Breast epithelium (tissue), 3 donors: ENCODE measurements at regions not wholly inside any gene's neighbourhood (a gene's known extent, or its start where the extent isn't known, plus 50 kb on each side); places are given as distances from the start of the nearest gene placed in this dataset.

Experiments
- CTCF ChIP-seq, 3 donors: fragments of 450-650 bp; IDR thresholded peaks; one replicate each; pipeline ENCODE4 v1.5.1; 2016 to 2017; ENCODE audit warnings: antibody characterized with exemption in 3 of 3, mild to moderate bottlenecking in 3 of 3, moderate library complexity in 3 of 3
- POLR2A ChIP-seq: fragments of 450-650 bp; IDR thresholded peaks from one replicate; pipeline ENCODE4 v1.6.1; 2016; ENCODE audit warnings: antibody characterized with exemption, mild to moderate bottlenecking, moderate library complexity

DNA sequence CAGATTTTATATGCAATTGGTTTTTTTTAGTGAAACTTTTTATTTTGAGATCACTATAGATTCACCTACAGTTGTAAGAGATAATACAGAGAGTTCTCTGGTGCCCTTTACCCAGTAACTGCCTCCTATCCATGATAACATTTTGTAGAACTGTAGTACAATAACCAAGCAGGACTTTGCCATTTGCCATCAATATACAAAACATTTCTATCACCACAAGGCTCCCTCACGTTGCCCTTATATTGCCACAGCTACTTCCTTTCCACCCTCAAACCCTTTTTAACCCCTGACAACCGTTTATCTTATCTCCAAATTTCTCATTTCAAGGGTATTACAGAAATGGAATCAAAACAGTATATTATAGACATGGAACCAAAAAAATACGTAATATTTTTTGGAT lies 130.7 kb upstream of the GOLGA6L4 start:
- no peak for TF ChIP-seq CTCF (IDR thresholded peaks at IDR 0.05)
- TF ChIP-seq POLR2A: no peak
